HCT116 (cell line): ENCODE measurements at regions not wholly inside any gene's neighbourhood (a gene's known extent, or its start where the extent isn't known, plus 50 kb on each side); places are given as distances from the start of the nearest gene placed in this dataset.

Experiments
- ATF3 ChIP-seq: IDR thresholded peaks from 2 replicates; pipeline ENCODE4 v1.6.1; 2012
- CTCF ChIP-seq, 3 experiments: fragments of 200-600 bp in 1 of 3; sonication (generic) in 1 of 3; IDR thresholded peaks in 2 of 3; conservative IDR thresholded peaks in 1 of 3; 2 replicates each; pipeline ENCODE4 v1.5.1; 2012 to 2017; ENCODE audit warnings: low read depth in 2 of 3, low read length in 2 of 3, antibody characterized with exemption in 1 of 3, borderline replicate concordance in 1 of 3, control low read depth in 1 of 3, mild to moderate bottlenecking in 1 of 3, mixed read lengths in 1 of 3, mixed run types in 1 of 3, moderate library complexity in 1 of 3; ENCODE audit not compliant: insufficient read depth in 1 of 3
- ELF1 ChIP-seq: IDR thresholded peaks from 2 replicates; pipeline ENCODE4 v1.6.1; 2012; ENCODE audit warnings: low read depth, borderline replicate concordance
- MAX ChIP-seq: IDR thresholded peaks from 2 replicates; pipeline ENCODE4 v1.6.1; 2012
- POLR2A ChIP-seq: IDR thresholded peaks from 2 replicates; pipeline ENCODE4 v1.7.0; 2011; ENCODE audit warnings: borderline replicate concordance; ENCODE audit not compliant: insufficient read depth, insufficient read length; ENCODE audit errors: extremely low read depth
- POLR2AphosphoS5 ChIP-seq: IDR thresholded peaks from 2 replicates; pipeline ENCODE4 v1.6.1; 2011; ENCODE audit warnings: mild to moderate bottlenecking, low read depth, low read length, moderate library complexity
- REST ChIP-seq: IDR thresholded peaks from 2 replicates; pipeline ENCODE4 v1.6.1; 2012; ENCODE audit warnings: low read depth
- SP1 ChIP-seq: IDR thresholded peaks from 2 replicates; pipeline ENCODE4 v1.6.1; 2012; ENCODE audit warnings: low read depth
- YY1 ChIP-seq: IDR thresholded peaks from 2 replicates; pipeline ENCODE4 v1.6.1; 2011; ENCODE audit warnings: low read length, low read depth, moderate library complexity, mild to moderate bottlenecking; ENCODE audit not compliant: insufficient replicate concordance; ENCODE audit errors: extremely low read depth
- ZBTB33 ChIP-seq: IDR thresholded peaks from 2 replicates; pipeline ENCODE4 v1.6.1; 2011; ENCODE audit warnings: mild to moderate bottlenecking, low read length, moderate library complexity; ENCODE audit not compliant: insufficient replicate concordance; ENCODE audit errors: extremely low read depth

GRCh38 chr6:165893431-165893830 is 230.4 kb upstream of the PDE10A start:
- no peak for TF ChIP-seq CTCF (IDR thresholded peaks at IDR 0.05 in 2 of 3, conservative IDR thresholded peaks at IDR 0.05 in 1 of 3; ENCODE audit: borderline replicate concordance in 1 of 3, insufficient read depth in 1 of 3, low read depth in 2 of 3, low read length in 2 of 3)
- no peak for TF ChIP-seq ATF3
- no peak for TF ChIP-seq MAX
- TF ChIP-seq YY1: no peak
- no peak for TF ChIP-seq POLR2A
- TF ChIP-seq ELF1: no peak
- no peak for TF ChIP-seq REST
- no peak for TF ChIP-seq SP1
- TF ChIP-seq POLR2AphosphoS5: no peak
- no peak for TF ChIP-seq ZBTB33
